ENCODE measurements at regions not wholly inside any gene's neighbourhood (a gene's known extent, or its start where the extent isn't known, plus 50 kb on each side); places are given as distances from the start of the nearest gene placed in this dataset.

DNA sequence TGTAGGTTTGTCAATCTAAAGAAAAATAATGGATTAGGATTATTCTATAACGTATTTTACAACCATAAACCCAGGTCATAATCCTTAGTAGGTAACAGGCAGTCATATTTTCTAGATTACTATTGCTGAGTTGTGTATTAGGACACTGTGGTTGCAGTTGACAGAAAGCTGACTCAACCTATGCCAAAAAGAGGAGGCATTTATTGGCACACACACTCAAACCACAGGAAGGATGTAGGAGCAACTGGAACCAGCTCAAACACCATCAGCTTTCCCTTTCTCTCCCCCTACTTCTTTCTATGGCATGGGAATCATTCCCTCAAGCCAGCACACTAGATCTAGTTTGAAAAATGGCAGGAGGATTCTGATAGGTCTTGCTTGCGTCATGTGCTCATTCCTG is 136.4 kb upstream of the FAM9C start:
- no peak overlapping the region for H3K27ac ChIP-seq
- no peaks in the 10 kb centered on the region for H3K4me1 ChIP-seq
- no peaks in the 10 kb centered on the region for H3K36me3 ChIP-seq
- no peak overlapping the region for H3K4me3 ChIP-seq
- H3K9me3 ChIP-seq = no peaks in the 10 kb centered on the region
- WGBS, 2 donors = 76 to 98% methylated on average over 2 of the region's 2 CpGs
- no peak for DNase-seq (ENCODE audit: low spot score in 2 of 2)
- no peaks in the 10 kb centered on the region for H3K27me3 ChIP-seq
- TF ChIP-seq EP300 (IDR thresholded peaks at IDR 0.05) (no peak), POLR2A (IDR thresholded peaks at IDR 0.05) (no peak)
- TF ChIP-seq, protein P1, sequence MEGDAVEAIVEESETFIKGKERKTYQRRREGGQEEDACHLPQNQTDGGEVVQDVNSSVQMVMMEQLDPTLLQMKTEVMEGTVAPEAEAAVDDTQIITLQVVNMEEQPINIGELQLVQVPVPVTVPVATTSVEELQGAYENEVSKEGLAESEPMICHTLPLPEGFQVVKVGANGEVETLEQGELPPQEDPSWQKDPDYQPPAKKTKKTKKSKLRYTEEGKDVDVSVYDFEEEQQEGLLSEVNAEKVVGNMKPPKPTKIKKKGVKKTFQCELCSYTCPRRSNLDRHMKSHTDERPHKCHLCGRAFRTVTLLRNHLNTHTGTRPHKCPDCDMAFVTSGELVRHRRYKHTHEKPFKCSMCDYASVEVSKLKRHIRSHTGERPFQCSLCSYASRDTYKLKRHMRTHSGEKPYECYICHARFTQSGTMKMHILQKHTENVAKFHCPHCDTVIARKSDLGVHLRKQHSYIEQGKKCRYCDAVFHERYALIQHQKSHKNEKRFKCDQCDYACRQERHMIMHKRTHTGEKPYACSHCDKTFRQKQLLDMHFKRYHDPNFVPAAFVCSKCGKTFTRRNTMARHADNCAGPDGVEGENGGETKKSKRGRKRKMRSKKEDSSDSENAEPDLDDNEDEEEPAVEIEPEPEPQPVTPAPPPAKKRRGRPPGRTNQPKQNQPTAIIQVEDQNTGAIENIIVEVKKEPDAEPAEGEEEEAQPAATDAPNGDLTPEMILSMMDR (IDR thresholded peaks at IDR 0.05) = no peak

- TF ChIP-seq, protein P1 (IDR thresholded peaks at IDR 0.05) = no peak
- no peak for TF ChIP-seq POLR2A (IDR thresholded peaks at IDR 0.05)
- no peak for TF ChIP-seq EP300 (IDR thresholded peaks at IDR 0.05)
- no peaks in the 10 kb centered on the region for H3K9me3 ChIP-seq
- H3K4me1 ChIP-seq = no peaks in the 10 kb centered on the region
- no peak overlapping the region for H3K4me3 ChIP-seq
- no peak for DNase-seq (ENCODE audit: low spot score in 2 of 2)
- no peak overlapping the region for H3K27ac ChIP-seq
- 91 to 99% methylated on average over 3 of the region's 3 CpGs for WGBS, 2 donors
- no peaks in the 10 kb centered on the region for H3K27me3 ChIP-seq
- H3K36me3 ChIP-seq = no peaks in the 10 kb centered on the region
Measured at GRCh38 chrX:13179586-13179985, 135.2 kb upstream of the FAM9C start.

GRCh38 chrX:13179100-13179499 is 134.7 kb upstream of the FAM9C start:
- Histone ChIP-seq H3K9me3 (no peaks in the 10 kb centered on the region), H3K27ac (no peak overlapping the region), H3K4me3 (no peak overlapping the region), H3K36me3 (no peaks in the 10 kb centered on the region), H3K27me3 (no peaks in the 10 kb centered on the region), H3K4me1 (no peaks in the 10 kb centered on the region)
- WGBS, 2 donors = 61 to 94% methylated on average over 2 of the region's 2 CpGs
- TF ChIP-seq EP300 (IDR thresholded peaks at IDR 0.05) (no peak), POLR2A (IDR thresholded peaks at IDR 0.05) (no peak)
- TF ChIP-seq, protein P1 (IDR thresholded peaks at IDR 0.05) = no peak
- no peak for DNase-seq (ENCODE audit: low spot score in 2 of 2)

- Histone ChIP-seq H3K36me3 (no peaks in the 10 kb centered on the region), H3K27ac (no peak overlapping the region), H3K4me1 (no peaks in the 10 kb centered on the region), H3K9me3 (no peaks in the 10 kb centered on the region), H3K4me3 (no peak overlapping the region), H3K27me3 (no peaks in the 10 kb centered on the region)
- 56 to 64% methylated on average over 6 of the region's 6 CpGs for WGBS, 2 donors
- TF ChIP-seq EP300 (IDR thresholded peaks at IDR 0.05) (no peak), POLR2A (IDR thresholded peaks at IDR 0.05) (no peak)
- TF ChIP-seq, protein P1 (IDR thresholded peaks at IDR 0.05) = no peak
- DNase-seq (ENCODE audit: low spot score in 2 of 2) = no peak
Measured at GRCh38 chrX:13177921-13178566, 133.6 kb upstream of the FAM9C start.

- no peaks in the 10 kb centered on the region for H3K36me3 ChIP-seq
- H3K4me1 ChIP-seq = no peaks in the 10 kb centered on the region
- H3K4me3 ChIP-seq = no peak overlapping the region
- no peak for TF ChIP-seq POLR2A (IDR thresholded peaks at IDR 0.05)
- no peak for TF ChIP-seq EP300 (IDR thresholded peaks at IDR 0.05)
- TF ChIP-seq, protein P1 (IDR thresholded peaks at IDR 0.05) = no peak
- no peak overlapping the region for H3K27ac ChIP-seq
- DNase-seq (ENCODE audit: low spot score in 2 of 2) = no peak
- WGBS, 2 donors = 92 to 96% methylated on average over 2 of the region's 2 CpGs
- no peaks in the 10 kb centered on the region for H3K9me3 ChIP-seq
- no peaks in the 10 kb centered on the region for H3K27me3 ChIP-seq
Measured at GRCh38 chrX:13175056-13175455, 130.6 kb upstream of the FAM9C start.
